ENCODE measurements at regions not wholly inside any gene's neighbourhood (a gene's known extent, or its start where the extent isn't known, plus 50 kb on each side); places are given as distances from the start of the nearest gene placed in this dataset.

DNA sequence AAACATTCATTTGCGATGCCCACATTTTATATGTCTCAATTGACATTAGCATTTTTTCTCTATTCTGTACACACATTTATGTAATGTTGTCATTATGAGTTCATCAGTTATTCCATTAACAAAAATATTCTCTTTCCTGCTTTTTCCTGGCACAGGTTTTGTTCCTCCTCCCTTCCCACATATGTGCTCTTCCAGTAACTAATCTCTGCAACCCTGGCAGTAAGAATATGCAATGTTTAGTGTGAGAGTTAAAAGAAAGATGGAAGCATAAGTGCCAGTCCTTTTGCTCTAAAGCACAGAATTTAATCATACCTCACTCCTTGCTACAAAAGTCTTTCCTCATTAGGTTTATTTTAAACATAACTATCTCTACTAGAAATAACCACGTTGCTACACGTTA is 155.8 kb upstream of the ERBB4 start:
- dilution Hi-C loops (cut with MboI; ENCODE audit: extremely low pct_ligation_motif_present, low sequenced_read_pairs) (no loop called here), intact Hi-C loops (cut with micrococcal nuclease) (no loop called here)
- H3K79me2 ChIP-seq (ENCODE audit: control insufficient read depth, insufficient read depth, low read length) = no peaks in the 10 kb centered on the region
- no peaks in the 10 kb centered on the region for H3K4me1 ChIP-seq (ENCODE audit: control insufficient read depth, extremely low read depth, insufficient read depth, low read length)
- no peak for TF ChIP-seq POLR2A (IDR thresholded peaks at IDR 0.05; ENCODE audit: low read depth, low read length)
- TF ChIP-seq MYC (IDR thresholded peaks at IDR 0.05; ENCODE audit: low read depth, low read length) = no peak
- TF ChIP-seq, protein P1, sequence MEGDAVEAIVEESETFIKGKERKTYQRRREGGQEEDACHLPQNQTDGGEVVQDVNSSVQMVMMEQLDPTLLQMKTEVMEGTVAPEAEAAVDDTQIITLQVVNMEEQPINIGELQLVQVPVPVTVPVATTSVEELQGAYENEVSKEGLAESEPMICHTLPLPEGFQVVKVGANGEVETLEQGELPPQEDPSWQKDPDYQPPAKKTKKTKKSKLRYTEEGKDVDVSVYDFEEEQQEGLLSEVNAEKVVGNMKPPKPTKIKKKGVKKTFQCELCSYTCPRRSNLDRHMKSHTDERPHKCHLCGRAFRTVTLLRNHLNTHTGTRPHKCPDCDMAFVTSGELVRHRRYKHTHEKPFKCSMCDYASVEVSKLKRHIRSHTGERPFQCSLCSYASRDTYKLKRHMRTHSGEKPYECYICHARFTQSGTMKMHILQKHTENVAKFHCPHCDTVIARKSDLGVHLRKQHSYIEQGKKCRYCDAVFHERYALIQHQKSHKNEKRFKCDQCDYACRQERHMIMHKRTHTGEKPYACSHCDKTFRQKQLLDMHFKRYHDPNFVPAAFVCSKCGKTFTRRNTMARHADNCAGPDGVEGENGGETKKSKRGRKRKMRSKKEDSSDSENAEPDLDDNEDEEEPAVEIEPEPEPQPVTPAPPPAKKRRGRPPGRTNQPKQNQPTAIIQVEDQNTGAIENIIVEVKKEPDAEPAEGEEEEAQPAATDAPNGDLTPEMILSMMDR (IDR thresholded peaks at IDR 0.05; ENCODE audit: extremely low read depth in 1 of 2, insufficient read depth in 1 of 2, low read depth in 1 of 2, low read length in 2 of 2) = no peak
- no peak for TF ChIP-seq EZH2 (IDR thresholded peaks at IDR 0.05; ENCODE audit: borderline replicate concordance, low read depth, low read length, severe bottlenecking)
- no peak for TF ChIP-seq POLR2AphosphoS5 (IDR thresholded peaks at IDR 0.05; ENCODE audit: insufficient read depth, low read depth, low read length)
- TF ChIP-seq GATA2 (IDR thresholded peaks at IDR 0.05; ENCODE audit: insufficient read depth, insufficient read length, low read depth, low read length) = no peak
- TF ChIP-seq, protein P2, sequence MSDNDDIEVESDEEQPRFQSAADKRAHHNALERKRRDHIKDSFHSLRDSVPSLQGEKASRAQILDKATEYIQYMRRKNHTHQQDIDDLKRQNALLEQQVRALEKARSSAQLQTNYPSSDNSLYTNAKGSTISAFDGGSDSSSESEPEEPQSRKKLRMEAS (IDR thresholded peaks at IDR 0.05; ENCODE audit: insufficient read depth, insufficient read length) = no peak
- no peak for TF ChIP-seq FOS (IDR thresholded peaks at IDR 0.05; ENCODE audit: borderline replicate concordance, insufficient read depth, low read length)
- TF ChIP-seq JUN (IDR thresholded peaks at IDR 0.05; ENCODE audit: borderline replicate concordance, insufficient read depth, insufficient read length, low read depth) = no peak
- H3K9ac ChIP-seq (replicated peaks; ENCODE audit: extremely low read depth, insufficient read depth, low read length) = no peak overlapping the region
- no peak overlapping the region for H3K4me2 ChIP-seq (ENCODE audit: insufficient read depth, low read length)
- H3K4me3 ChIP-seq (replicated peaks in 1 of 3; ENCODE audit: insufficient read depth in 1 of 3, low read depth in 1 of 3, low read length in 3 of 3) = no peak overlapping the region
- H2AFZ ChIP-seq (ENCODE audit: low read depth, low read length) = no peak overlapping the region
- POLR2A ChIA-PET = no interaction called here
- H3K27me3 ChIP-seq (ENCODE audit: control insufficient read depth in 2 of 2, insufficient read depth in 2 of 2, low read length in 2 of 2) = no peaks in the 10 kb centered on the region
- no peaks in the 10 kb centered on the region for H3K9me1 ChIP-seq (replicated peaks; ENCODE audit: control insufficient read depth, extremely low read depth, insufficient read depth, low read length)
- FAIRE-seq (no peak), DNase-seq (ENCODE audit: low read depth, low spot score) (no peak)
- no peaks in the 10 kb centered on the region for H3K36me3 ChIP-seq (ENCODE audit: control insufficient read depth in 2 of 2, extremely low read depth in 1 of 2, insufficient read depth in 2 of 2, low read length in 2 of 2)
- no peak overlapping the region for H3K27ac ChIP-seq (ENCODE audit: insufficient read depth, low read depth, low read length)
- no peaks in the 10 kb centered on the region for H4K20me1 ChIP-seq (replicated peaks; ENCODE audit: control insufficient read depth, extremely low read depth, insufficient read depth, low read length)
- no peaks in the 10 kb centered on the region for H3K9me3 ChIP-seq (replicated peaks; ENCODE audit: control insufficient read depth, insufficient read depth, low read length)
- CTCF ChIA-PET = no interaction called here
- no TSS peak for BruUV-seq (replicated peaks)
